ENCODE measurements at regions not wholly inside any gene's neighbourhood (a gene's known extent, or its start where the extent isn't known, plus 50 kb on each side); places are given as distances from the start of the nearest gene placed in this dataset.

DNA sequence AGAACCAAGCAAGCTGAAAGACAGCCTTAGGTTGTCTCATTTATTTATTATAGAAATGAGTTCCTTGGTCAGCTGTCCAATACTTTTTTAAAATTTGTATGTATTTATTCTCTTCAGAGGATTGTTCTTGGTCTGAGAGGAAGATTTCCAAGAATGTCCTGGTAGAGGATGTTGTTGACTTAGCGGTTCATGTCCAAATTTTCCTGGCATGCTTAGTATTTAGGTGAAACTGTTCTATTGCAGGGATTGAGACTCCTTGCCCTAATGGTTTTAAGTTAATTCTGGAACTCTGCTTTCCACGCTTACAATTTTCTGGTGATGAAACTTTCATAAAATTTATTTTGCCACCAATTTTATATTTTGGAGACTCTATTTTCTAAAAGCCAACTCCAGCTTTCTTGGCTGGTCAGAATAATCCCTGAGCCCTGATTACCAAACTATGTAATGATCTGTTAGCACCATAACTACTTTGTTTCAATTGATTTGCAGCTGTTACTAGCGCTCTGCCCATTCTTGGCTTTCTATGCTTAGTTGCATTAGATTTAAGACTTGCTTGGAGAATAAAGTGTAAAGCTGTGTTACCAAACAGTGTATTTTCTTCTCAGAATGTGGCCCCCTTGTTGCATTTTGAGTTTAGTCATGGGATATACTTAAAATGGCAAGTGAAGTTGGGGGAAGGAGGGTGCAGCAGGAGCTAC, 1868.8 kb upstream of the CELF4 start:
- Histone ChIP-seq H3K9me3 (ENCODE audit: insufficient read depth, low read length) (no peaks in the 10 kb centered on the region; the same call in 1 of the 2 replicates), H4K20me1 (ENCODE audit: low read depth, low read length) (no peaks in the 10 kb centered on the region), H3K79me2 (ENCODE audit: insufficient read depth, low read length) (no peaks in the 10 kb centered on the region), H3K4me2 (ENCODE audit: low read depth, low read length, poor library complexity, severe bottlenecking) (no peak overlapping the region), H3K9ac (ENCODE audit: low read length) (no peak overlapping the region), H3F3A (ENCODE audit: insufficient read depth) (no peaks in the 10 kb centered on the region), H3K27ac (ENCODE audit: low read depth, low read length) (no peak overlapping the region), H3K27me3 (ENCODE audit: low read length) (no peaks in the 10 kb centered on the region), H3K9me2 (replicated peaks; ENCODE audit: insufficient read depth, low read length) (no peaks in the 10 kb centered on the region), H3K4me3 (ENCODE audit: insufficient read depth, low read length, poor library complexity, severe bottlenecking) (no peak overlapping the region), H2AFZ (ENCODE audit: low read depth, low read length, severe bottlenecking) (no peak overlapping the region), H3K36me3 (ENCODE audit: low read length) (no peaks in the 10 kb centered on the region)
- TF ChIP-seq, protein P1, sequence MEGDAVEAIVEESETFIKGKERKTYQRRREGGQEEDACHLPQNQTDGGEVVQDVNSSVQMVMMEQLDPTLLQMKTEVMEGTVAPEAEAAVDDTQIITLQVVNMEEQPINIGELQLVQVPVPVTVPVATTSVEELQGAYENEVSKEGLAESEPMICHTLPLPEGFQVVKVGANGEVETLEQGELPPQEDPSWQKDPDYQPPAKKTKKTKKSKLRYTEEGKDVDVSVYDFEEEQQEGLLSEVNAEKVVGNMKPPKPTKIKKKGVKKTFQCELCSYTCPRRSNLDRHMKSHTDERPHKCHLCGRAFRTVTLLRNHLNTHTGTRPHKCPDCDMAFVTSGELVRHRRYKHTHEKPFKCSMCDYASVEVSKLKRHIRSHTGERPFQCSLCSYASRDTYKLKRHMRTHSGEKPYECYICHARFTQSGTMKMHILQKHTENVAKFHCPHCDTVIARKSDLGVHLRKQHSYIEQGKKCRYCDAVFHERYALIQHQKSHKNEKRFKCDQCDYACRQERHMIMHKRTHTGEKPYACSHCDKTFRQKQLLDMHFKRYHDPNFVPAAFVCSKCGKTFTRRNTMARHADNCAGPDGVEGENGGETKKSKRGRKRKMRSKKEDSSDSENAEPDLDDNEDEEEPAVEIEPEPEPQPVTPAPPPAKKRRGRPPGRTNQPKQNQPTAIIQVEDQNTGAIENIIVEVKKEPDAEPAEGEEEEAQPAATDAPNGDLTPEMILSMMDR (IDR thresholded peaks at IDR 0.05; ENCODE audit: insufficient read depth, low read length, poor library complexity, severe bottlenecking), result no peak
- TF ChIP-seq EZH2phosphoT487 (conservative IDR thresholded peaks at IDR 0.05; ENCODE audit: low read length), result no peak

DNA sequence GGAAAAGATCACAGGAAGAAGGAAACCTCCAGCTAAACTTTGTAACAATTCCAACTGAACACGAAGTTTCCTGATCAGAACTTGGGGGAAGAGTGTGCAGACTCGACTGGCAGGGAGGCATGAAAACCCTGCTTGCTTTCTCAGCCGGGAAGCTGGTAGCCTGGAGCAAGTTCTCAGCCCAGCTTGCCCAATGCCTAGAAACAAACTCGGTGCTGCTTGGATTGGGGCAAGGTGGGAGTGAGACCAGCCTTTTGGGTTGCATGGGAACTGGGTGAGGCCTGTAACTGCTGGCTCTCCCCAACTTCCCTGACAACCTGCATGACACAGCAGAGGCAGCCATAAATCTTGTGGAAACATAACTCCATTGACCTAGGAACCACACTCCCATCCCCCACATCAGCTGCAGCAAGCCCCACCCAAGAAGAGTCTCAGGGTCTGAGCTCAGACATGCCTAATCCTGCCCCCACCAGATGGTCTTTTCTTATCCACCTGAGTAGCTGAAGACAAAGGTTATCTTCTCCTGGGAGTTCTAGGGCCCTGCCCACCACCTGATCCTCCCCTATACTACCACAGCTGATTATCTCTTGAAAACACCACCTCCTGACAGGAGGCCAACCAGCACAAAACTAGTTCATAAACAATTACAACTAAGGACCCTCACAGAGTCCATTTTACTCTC, 1859.7 kb upstream of the CELF4 start:
- Histone ChIP-seq H3K4me3 (ENCODE audit: insufficient read depth, low read length, poor library complexity, severe bottlenecking) (no peak overlapping the region), H3K79me2 (ENCODE audit: insufficient read depth, low read length) (no peaks in the 10 kb centered on the region), H3K9me3 (ENCODE audit: insufficient read depth, low read length) (peaks cover 5% of the 10 kb centered on the region; the same call in 1 of the 2 replicates), H3K9ac (ENCODE audit: low read length) (no peak overlapping the region), H3F3A (ENCODE audit: insufficient read depth) (no peaks in the 10 kb centered on the region), H3K4me2 (ENCODE audit: low read depth, low read length, poor library complexity, severe bottlenecking) (no peak overlapping the region), H3K27ac (ENCODE audit: low read depth, low read length) (no peak overlapping the region), H3K27me3 (ENCODE audit: low read length) (no peaks in the 10 kb centered on the region), H3K9me2 (replicated peaks; ENCODE audit: insufficient read depth, low read length) (no peaks in the 10 kb centered on the region), H2AFZ (ENCODE audit: low read depth, low read length, severe bottlenecking) (no peak overlapping the region), H4K20me1 (ENCODE audit: low read depth, low read length) (no peaks in the 10 kb centered on the region), H3K36me3 (ENCODE audit: low read length) (no peaks in the 10 kb centered on the region)
- TF ChIP-seq, protein P1 (IDR thresholded peaks at IDR 0.05; ENCODE audit: insufficient read depth, low read length, poor library complexity, severe bottlenecking), result no peak
- TF ChIP-seq EZH2phosphoT487 (conservative IDR thresholded peaks at IDR 0.05; ENCODE audit: low read length), result no peak

DNA sequence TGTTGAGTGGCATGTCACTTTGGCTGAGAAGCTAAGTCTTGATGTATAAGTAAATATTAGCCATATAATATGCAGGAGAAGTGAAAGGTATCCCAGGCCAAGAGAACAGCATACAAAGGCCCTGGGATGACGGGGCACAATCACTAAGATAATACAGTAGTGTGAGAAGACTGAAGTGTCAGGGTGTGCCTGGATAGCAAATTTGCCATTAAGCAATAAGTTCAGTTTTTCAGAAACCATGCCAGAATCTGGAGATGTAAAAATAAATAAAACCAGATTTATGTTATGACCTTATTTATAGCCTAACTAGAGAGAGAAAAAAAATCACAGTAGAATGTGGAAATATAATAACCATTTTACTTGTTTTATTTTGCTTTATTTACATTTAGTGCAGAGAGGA, 1858.7 kb upstream of the CELF4 start:
- Histone ChIP-seq H4K20me1 (ENCODE audit: low read depth, low read length) (no peaks in the 10 kb centered on the region), H3F3A (ENCODE audit: insufficient read depth) (no peaks in the 10 kb centered on the region), H3K4me3 (ENCODE audit: insufficient read depth, low read length, poor library complexity, severe bottlenecking) (no peak overlapping the region), H3K36me3 (ENCODE audit: low read length) (no peaks in the 10 kb centered on the region), H3K27me3 (ENCODE audit: low read length) (no peaks in the 10 kb centered on the region), H2AFZ (ENCODE audit: low read depth, low read length, severe bottlenecking) (no peak overlapping the region), H3K9ac (ENCODE audit: low read length) (no peak overlapping the region), H3K9me2 (replicated peaks; ENCODE audit: insufficient read depth, low read length) (no peaks in the 10 kb centered on the region), H3K9me3 (ENCODE audit: insufficient read depth, low read length) (peaks cover 5% of the 10 kb centered on the region; the same call in 1 of the 2 replicates), H3K4me2 (ENCODE audit: low read depth, low read length, poor library complexity, severe bottlenecking) (no peak overlapping the region), H3K79me2 (ENCODE audit: insufficient read depth, low read length) (no peaks in the 10 kb centered on the region), H3K27ac (ENCODE audit: low read depth, low read length) (no peak overlapping the region)
- TF ChIP-seq EZH2phosphoT487 (conservative IDR thresholded peaks at IDR 0.05; ENCODE audit: low read length), result no peak
- TF ChIP-seq, protein P1 (IDR thresholded peaks at IDR 0.05; ENCODE audit: insufficient read depth, low read length, poor library complexity, severe bottlenecking), result no peak

All from SU-DHL-6 (cell line).